HuH-7 (cell line): ENCODE measurements at regions not wholly inside any gene's neighbourhood (a gene's known extent, or its start where the extent isn't known, plus 50 kb on each side); places are given as distances from the start of the nearest gene placed in this dataset.
"Not testable (repeated sequence)": the region's sequence is repeated elsewhere in the genome, so short reads cannot be mapped to it uniquely, and the experiment has no call there.

Experiments
- DNase-seq: peaks from one replicate; pipeline ENCODE4 v3.0.0; 2011; ENCODE audit warnings: low spot score

DNA sequence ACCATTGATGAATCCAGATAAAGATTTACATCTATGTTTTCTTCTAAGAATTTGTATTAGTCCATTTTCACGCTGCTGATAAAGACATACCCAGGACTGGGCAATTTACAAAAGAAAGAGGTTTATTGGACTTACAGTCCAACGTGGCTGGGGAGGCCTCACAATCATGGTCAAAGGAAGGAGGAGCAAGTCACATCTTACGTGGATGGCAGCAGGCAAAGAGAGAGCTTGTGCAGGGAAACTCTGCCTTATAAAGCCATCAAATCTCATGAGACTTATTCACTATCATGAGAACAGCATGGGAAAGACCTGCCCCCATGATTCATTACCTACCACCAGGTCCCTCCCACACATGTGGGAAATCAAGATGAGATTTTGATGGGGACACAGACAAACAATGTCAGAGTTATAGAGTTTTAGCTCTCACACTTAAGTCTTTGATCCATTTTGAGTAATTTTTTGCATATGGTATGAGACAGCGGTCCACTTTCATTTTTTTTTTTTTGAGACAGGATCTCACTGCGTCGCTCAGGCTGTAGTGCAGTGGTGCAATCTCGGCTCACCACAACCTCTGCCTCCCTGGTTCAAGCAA is 53.5 kb upstream of the JADE2 start:
- DNase-seq, result not testable (repeated sequence)

DNA sequence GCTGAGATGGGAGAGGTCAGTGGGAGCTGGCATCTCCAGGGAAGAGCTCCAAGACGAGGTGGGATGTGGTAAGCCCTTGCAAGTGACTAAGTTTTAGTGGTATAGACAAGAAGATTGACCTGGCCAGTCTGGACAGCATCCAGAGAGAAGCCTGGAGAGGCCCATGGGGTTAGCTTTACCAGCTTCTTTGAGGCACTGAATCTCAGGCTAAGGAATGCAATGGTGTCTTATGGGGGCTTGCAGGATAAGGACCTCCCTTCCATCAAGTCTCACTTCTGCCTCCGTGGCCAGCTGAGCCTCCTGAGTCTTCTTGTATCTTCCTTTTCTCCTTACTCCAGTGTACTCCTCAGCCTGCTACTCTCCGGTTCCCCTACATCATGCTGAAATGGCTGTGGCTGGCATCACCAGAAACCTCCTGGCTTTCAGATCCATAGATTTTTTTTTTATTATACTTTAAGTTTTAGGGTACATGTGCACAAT is 56.5 kb upstream of the JADE2 start:
- no peak for DNase-seq

DNA sequence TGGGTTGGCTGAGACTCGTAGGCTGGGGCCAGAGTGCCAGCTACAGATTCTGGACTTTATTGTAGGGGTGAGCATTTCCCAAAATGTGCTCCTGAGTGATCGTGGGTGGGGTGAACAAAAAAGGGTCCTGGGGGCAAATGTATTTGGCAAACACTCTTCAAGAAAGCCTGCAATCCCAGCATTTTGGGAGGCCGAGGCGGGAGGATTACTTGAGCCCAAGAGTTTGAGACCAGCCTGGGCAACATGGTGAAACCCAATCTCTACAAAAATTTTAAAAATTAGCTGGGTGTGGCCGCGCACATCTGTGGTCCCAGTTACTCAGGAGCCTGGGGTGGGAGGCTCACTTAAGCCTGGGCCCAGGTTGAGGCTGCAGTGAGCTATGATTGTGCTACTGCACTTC is 55.5 kb upstream of the CDKN2AIPNL start:
- no peak for DNase-seq

DNA sequence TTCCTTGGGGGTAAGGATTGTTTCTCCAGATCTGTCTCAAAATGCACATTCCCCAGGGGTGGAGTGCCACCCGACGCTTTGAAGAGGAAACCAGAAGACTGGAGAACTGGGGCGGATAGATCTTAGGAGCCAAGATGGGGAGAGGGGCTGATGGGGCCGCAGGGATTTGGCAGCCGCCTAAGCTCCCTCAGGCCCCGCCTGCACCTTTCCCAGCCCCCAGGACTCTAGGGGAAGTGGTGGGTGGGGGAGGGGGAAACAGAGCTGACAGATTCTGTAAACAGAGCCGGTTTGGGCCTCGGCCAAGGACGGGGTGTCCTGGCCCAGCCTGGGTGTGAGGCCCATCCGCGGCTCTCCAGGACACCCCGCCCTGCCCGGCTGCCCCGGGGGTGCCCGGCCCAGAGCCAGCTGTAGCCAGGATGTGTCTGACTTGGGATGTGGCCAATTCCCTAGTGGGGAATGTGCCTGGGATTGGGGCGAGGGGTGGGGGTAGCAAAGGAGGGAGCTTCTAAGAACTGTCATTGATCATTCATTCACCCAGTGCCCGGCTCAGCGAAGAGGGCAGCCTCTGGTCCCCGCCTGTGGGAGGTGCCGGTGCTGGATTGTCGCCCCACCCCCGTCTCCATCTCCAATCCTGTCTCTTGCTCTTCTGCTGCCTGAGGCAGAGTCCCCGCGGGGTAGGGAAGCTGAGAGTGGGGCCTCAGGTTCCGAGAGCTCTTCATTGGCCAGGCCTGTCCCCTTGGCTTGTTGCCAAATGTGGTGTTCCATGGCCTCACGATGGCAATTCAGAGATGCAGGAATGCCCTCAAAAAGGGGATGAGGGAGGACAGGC is 54.8 kb upstream of the CDKN2AIPNL start:
- peak; percentile 82 for DNase-seq

DNA sequence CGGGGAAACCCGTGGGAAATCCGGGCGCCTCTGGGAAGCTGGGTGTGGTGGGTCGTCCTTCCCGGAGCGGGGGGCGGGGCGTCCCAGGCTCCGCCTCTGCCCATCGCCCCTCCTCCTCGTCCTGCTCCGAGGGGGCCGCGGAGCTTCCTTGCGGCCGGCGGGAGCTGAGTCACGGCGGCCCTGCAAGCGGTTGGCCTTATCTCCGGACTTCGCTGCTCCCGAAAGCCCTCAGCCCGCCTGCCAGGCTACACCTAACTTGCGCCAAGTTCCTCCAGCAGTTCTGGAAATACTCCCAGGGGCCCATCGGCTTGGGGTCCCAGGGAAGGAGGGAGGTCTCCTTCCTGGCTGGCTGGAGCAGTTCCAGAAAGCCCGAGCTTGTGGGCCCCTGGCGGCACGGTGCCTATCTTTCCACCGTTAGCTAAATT is 54.1 kb upstream of the CDKN2AIPNL start:
- peak; percentile 82 for DNase-seq

DNA sequence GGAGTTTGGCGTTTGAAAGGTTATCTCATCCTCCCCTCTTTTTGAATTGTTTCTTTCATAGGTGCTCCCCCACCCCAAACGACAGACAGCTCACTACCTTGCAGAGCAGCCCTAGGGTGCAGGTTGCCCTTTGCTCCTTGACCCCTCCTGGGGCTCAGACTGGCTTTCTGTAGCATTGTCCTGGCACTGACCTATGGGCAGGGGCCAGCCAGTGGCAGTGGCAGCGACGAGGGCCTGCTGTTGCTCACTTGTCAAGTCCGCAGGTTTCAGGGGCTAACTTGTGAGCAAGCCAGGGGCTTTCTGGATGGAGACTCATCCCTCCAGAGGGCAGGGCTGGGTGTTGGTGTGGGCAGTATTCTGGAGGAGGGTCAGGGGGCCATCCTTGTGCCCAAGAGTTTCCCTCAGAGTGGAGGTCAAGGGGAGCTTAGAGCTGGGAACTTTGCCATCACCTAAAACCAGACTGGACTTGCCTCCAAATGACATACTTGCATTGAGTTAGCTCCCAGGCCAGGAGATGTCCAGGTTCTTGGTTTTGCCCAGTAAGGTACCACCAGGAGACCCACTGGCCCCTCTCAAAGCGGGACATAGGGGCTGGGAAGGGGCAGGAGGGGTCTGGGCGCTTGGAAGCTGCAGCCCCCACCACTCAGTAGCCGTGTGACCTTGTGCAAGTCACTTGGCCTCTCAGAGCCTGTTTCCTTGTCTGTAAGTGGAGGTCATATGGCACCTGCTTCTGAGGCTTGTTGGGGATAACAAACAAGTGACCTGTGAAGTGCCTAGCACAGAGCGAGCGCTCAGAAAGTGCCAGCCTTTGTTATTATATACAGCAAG is 53.5 kb upstream of the CDKN2AIPNL start:
- no peak for DNase-seq

DNA sequence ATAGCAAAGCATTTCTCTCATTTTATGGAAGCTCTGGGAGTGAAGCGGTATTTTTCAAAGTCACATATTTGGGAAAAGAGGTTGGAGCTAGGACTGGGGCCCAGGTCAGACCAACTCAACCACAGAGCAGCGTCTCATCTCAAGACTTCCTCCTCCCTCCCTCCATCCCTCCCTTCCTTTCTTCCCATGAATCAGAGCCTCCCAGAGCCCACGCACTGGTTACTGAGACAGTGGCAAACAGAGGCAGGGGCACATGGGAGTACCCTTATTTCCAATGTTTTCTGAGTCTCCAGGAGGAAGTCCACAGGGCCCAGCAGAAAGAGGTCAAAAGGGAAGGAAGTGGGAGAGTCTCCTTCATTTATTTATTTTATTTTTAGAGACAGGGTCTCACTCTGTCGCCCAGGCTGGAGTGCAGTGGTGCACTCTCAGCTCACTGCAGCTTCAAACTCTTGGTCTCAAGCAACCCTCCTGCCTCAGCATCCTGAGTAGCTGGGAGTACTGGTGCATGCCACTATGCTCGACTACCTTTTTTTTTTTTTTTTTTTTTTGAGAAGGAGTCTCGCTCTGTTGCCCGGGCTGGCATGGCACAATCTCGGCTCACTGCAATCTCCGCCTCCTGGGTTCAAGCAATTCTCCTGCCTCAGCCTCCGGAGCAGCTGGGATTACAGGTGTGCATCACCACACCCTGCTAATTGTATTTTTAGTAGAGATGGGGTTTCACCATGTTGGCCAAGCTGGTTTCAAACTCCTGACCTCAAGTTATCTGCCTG is 52.5 kb upstream of the CDKN2AIPNL start:
- DNase-seq, result no peak

DNA sequence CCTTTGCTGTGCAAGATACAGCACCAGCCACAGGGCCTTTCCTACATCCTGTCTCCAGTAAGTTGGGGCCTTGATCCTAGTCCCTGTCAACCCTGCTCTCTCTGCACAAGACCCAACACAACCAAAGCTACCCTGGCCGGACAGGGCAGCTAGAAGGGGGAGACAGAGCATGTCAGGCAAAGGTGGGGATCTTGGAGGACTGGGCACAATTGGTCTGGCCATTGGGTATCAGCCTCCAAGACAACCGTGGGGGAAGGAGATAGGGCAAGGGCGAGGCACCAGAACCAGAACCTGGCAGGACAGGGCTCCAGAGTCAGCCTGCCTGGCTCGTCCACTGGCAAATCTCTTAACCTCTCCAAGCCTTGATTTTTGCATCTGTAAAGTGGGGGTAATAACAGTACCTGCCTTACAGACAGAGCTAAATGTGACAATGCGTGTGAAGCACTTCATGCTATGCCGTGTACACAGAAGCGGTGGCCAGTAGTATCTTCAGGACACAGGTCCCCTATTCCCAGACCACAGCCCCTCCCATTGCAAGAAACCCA is 51.6 kb upstream of the CDKN2AIPNL start:
- no peak for DNase-seq

DNA sequence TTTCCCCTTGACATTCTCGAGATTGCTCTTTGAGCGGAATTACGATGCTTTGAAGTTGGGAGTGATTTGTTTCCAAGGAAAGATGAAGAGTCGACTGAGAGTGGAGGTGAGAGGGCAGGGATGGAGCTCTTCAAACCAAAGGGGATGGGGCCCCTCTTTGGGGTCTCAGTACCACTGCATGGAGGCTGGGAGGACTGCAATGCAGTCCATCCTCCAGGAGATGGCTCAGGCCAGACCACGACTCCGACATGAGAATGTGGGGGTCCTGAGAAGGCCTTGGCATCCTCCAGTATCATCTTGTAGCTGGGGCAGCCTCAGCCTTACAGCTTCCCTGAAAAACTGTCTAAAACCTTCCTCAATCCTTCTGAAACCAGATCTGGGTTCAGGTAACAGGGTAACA is 51.1 kb upstream of the CDKN2AIPNL start:
- no peak for DNase-seq

DNA sequence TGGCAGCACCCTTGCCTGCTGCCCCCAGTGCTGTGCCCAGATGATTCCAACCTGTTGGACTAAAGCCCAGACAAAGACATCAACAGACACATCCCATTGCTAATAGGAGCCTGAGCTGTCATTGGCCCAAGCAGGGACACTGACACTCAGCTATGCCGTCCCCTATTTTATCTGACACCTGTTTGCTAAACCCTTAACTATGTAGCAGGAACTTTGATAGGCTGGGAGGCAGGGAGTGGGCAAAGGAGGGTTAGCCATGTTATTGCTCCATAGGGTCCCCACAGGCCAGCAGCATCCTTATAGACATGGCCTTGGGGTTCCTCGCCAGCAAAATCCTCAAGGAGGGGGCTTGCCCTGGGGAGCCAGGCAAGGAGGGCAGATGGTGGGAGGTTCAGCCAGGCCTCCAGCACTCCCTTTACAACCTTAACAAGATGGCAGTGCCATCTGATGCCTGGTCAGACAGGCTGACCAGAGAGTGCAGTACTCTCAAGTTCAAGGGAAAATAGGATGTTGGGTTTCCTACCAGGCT is 50.4 kb upstream of the CDKN2AIPNL start:
- no peak for DNase-seq
